ENCODE measurements at regions not wholly inside any gene's neighbourhood (a gene's known extent, or its start where the extent isn't known, plus 50 kb on each side); places are given as distances from the start of the nearest gene placed in this dataset.

DNA sequence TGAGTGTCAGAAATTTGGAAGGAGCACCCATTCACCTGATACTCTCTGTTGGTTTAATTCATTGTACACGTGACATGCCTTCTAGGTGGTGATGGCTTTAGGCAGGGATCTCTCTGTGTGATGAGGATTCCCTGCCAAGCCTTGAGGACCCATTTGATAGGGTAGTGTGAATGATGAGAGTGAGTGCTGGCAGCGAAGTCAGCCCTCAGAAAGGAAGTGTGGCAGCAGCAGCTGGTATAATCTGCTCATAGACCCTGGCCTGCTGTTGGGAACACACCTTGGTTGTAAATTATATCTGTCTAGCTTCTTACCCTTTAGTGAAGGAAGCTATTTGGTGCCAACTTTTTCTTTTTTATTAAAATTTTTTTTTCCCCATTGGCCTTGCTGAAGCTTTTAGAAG, 164.5 kb downstream of the HAUS1 start:
- DNase-seq, result no peak

DNA sequence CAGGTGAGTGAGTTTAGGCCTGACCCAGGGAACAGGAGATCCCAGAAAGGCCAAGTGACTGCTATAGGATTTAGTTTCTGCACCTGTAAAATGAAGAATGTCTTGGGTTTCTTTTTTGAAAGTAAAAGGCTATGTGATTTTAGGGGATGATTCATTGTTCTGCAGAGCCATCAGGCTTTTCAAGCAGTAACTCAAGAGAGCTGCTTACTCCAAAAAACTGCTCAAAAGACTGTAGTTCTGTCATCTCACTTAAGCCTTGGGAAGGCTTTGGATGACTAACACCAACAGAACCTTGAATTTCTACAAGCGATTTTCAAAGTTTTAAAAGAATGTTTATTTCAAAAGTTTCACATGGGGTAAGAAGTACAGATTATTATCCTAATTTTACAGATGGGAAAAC, 165.1 kb downstream of the HAUS1 start:
- no peak for DNase-seq

DNA sequence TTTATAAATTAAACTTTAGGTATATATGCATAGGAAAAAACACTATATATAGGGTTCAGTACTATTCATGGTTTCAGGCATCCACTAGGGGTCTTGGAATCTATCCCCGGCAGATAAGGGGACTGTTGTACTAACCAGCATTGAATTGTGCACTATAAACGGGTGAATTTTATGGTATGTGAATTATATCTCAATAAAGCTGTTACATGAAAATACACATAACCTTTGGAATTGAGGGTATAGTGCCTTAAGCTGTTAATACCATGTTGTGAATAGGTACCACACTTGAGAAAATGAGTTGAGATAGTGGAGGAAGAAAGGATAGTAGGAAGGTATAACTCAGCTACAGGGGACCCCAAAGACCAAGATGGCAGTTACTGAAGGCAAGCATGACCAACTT, 167.3 kb downstream of the HAUS1 start:
- DNase-seq, result no peak

DNA sequence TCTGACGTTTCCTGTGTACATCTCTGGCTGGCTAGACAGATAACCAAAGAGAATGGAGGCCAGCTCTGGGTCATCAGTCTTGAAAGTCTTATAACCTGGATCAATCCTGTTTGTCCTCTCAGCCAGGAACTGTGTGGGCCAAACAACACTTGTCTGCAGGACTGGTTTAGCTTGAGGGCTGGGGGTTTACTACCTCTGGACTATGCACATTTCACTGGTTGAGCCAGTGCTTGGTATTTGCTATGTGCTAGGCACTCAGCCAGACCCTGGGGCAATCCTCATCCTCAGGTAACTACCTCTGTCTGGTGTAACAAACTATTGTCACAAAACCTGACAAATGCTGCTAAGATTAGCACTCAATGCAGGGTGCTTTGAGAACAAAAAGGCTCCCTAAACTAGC, 169.7 kb downstream of the HAUS1 start:
- no peak for DNase-seq

DNA sequence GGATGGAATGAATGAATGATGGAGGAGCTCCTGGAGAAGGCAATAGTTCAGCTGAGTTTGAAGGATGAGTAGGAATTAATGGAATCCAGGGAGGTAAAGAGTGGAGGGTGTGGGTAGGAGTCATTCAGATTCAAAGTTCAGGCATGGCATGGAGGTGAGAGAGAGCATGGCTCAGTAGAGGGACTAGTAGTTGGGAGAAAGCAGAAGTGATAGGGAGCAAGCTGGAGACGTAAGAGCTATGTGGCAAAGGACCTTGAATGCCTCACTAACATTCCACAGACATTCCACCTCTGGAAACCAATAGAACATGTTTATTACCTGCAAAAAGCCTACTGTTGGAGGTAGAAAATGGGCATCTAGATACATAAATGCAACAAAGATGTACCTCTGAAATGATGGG, 170.1 kb downstream of the HAUS1 start:
- DNase-seq, result no peak

DNA sequence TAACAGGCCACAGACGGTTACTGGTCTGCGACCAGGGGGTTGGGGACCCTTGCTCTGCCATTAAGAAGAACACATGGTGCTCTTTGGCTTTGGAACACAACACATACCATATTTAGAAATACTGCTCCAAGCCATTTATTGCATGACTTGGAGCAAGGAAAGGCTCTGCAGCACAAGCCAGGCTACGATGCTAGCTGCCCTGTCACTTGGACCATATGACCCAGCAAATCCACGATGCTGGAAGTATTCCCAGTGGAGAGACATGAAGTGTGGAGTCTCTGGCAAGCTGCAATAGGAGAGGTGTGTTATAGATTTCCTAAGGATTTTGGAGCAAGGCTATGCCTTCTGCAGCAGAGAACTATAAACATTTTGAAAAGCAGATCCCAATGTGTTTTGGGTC, 171.2 kb downstream of the HAUS1 start:
- no peak for DNase-seq

DNA sequence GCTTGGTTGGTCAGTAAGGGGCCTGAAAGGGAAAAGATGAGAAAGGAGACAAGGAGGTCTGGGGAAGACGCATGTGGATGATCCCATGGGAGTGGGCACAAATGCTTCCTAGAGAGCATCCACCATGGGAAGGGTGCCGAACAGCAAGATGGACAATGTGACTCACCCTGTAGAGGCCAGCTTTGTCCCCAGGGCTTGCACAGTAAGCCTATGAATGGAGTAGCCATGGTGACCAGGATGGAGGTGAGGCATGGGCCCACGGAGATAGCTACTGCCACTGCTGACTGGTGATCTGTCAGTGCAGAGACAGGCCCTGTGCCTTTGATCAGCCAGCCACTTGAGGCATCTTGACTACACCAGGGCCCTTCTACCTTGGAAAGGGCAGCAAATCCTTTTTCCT, 172.6 kb downstream of the HAUS1 start:
- DNase-seq, result no peak

DNA sequence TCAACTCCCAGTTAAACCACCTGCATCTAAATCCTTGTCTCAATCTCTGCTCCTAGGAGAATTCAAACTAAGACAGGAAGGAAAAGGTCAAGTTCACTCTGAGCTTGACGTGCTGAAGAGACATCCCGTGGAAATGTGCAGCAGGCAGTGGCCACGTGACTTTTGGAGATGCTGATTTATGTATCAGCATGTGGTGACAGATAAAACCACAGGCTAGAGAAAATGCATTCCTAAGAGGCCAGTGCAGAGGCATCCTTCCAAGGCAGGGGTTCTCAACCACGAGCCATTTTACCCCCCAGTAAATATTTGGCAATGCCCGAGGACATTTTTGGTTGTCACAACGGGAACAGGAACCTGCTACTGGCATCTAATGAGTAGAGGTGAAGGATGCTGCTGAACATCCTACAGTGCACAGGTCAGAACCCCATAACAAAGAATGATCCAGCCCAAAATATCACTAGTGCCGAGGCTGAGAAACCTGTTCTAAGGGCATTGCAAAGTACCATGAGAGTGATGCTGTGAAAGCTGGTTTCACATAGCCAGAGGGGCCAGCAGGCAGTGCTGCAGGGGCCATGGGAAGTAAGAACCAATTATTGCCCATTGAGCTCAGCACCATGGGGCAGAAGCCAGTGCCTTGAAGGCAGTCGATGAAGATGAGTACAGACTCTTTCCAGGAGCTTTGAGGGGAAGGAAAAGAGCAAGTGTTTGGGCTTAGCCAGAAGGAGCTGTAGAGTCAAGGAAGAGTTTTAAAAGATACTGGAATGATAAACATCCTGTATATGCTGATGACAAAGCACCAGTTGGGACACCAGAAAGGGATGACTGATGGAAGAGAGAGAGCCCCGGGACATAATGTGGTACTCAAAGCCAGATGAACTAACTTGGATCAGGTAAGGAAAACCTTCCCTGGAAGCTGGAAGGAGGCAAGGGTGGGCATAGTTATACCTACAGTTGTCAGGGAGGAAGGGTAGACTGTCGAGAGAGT, 174.6 kb downstream of the HAUS1 start:
- DNase-seq, result no peak

DNA sequence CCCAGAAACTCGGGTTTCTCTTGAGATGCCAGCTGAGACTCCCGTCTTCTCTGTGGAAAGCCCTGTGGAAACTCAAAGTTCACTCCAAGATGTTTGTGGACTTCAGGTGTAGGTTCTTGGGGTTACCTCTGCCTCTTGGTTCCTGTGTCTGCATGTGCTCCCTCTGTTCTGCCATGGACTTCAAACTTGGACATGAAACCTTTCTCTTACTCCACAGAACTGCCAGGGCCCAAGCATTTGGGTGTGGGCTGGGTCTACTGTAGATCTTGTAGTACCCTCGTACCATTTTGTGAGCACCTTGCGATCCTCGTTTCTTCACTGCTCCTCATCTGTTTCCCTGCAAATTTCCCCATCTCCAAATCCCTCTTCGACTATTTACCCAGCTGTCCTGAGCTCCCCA, 175.5 kb downstream of the HAUS1 start:
- DNase-seq, result no peak

DNA sequence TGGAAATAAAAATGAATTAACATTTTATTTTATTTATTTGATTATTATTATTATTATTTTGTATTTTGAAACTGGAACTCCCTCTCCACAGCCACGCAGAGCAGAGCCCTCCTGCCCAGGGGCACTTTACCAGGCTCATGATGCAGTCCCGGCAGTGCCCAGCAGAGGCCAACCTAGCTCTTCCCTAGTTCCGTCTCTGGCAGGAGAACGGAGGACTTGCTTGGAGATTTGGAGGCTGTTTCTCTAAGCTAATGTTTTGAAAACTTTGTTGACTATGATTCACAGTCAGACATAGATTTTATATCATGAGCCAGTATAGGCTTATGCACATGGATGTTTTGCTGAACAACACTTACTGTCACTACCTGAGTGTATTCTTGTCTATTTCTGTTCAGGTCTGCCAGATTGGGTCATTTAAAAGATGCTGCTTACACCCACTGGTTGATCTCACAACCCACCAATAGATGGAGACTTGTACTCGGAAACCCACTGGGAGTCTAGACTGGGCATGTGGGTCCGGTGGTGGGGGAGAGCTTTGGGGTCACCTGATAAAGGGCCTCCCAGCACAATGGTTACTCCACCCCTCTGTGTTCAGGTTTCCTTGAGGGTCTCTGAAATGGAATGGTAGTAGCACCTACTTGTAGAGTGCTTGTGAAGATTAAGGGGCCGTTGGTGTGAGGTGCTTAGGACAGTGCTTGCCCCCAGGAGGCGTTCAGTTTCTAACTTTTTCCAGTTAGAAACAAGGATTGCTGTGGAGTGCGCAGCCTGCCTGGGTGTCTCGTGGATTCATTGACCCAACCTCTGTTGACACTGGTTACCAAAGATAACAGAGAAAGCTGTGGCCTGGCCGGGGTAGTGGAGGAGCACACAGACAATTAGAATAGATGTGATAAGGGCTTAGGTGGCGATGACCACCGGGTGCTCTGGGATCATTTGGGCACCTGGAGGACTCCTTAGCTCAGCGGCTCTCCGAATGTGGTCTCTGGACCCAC, 177.3 kb downstream of the HAUS1 start:
- DNase-seq, result peak; percentile 84

DNA sequence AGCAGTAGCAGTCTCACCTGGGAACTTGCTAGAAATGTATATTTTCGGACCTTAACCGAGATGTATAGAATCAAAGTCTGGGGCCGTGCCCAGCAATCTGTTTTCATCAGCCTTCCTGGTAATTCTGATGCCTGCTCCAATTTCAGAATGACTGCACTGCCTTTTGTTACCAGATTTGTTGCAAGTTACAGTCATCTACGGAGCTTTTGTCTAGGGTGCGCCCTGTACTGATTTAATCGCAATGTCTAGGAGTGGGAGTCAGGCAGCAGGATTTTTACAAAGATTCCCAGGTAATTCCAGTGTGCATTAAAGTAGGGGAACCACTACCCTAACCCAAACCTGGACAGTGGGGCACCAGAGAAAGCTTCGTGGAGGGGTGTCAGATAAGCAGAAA, 178.0 kb downstream of the HAUS1 start:
- no peak for DNase-seq

DNA sequence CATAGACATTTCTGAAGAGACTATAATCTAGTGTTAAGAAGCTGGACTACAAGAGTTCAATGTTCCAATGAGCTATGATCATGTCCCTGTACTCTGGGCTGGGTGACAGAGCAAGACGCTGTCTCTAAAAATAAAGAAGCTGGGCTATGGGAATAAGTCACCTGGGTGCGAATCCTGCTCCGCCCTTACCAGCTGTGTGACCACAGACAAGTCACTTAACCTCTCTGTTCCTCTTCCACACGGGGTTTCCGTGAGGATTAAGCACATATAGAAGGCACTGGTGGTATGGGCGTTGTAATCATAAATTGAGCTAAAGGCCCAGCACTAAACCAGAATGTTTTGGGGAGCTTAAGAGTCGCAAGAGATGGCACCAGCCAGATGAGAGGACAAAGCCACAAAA, 178.5 kb downstream of the HAUS1 start:
- DNase-seq, result no peak

DNA sequence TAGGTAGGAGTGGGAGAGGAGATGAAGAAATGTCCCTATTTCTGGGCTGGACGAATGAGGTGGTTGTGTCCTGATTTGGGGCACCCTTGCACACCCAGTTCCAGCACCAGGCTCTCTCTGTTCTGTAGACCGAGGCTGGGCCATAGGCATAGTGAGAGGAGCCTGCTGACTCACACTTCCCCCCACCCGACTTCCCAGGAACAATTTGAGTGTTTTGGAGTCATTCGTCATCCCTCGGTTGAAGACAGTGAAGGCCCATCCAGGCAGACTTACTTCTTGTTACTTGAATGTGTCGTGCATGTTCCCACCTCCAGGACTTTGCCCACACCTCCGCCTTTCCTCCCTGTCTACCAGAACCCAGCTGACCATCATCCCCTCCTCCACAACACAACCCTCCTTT, 179.1 kb downstream of the HAUS1 start:
- DNase-seq, result no peak

DNA sequence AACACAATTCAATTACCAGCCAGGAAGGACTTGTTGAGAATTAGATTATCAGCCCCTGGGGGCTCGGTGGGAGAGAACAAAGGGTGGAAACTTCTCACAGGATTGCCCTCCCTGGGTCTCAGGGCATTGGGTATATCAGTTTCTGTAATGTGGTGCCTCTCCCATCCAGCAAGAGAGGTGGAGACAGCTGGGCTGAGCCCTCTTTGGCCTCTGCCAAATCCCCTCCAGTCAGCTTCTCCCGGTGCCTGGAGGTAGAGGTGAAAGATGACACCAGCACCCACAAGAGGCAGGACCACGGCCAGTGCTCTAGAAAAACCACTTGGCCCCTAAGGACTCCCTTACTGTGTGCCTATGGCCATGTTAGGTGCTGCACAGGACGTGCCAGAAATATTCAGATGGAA, 179.7 kb downstream of the HAUS1 start:
- DNase-seq, result no peak

DNA sequence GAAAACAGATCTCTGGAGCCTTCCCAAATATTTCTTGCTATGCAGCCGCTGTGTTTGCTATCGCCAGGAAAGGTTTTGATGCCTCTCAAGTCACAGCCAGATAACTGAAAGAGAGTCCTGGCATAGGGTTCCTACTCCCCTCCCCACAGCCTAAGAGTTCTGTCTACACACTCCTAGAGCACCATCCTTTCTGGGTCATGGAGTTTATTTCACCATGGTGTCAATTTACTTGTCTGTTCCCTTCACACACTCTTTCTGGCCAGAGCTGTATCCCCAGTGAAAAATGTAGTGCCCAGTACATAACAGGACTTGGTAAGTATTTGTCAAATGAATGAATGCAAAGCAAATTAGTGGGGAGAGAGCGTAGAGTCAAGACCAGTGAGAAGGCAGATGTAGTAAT, 185.3 kb downstream of the HAUS1 start:
- DNase-seq, result no peak

DNA sequence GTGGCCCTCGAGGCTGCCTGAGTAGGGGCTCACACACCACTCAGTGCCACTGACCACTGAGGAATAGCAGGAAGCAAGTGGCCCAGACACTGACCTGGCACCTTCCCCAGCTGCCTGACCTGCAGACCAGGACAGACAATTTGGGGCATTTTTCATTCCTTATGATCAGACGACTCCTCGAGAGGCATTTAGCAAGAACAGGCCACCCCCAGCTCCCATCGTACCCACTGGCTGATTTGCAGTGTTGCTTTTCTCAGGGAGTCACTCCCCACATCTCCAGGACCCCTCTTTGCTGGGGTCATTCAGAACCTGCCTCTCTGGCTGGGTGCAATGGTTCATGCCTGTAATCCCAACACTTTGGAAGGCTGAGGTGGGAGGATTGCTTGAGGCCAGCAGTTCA, 185.7 kb downstream of the HAUS1 start:
- DNase-seq, result no peak

DNA sequence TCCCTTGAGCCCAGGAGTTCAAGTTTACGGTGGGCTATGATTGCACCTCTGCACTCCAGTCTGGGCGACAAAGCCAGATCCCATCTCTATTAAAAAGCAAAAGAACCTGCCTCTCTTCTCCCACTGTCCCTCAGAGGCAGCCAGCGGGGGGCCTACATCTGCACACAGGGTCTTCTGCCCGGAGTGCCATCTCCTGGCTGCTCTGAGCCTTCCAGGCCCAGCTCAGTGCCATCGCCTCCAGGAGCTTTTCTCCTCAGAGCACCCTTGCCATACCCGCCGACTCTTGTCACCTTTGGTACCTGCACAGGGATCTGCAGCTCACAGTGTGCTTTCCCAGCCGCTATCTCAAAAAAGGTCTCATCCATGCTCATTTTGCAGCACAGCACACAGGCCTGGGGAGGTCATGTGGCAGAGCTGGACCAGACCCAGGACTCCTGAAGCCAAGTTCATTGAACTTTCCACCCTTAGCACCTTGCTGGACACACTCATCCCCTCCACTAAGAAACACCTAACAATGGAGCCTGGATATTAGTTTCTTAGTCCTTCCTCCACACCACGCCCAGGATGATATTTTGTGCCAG, 186.3 kb downstream of the HAUS1 start:
- no peak for DNase-seq

DNA sequence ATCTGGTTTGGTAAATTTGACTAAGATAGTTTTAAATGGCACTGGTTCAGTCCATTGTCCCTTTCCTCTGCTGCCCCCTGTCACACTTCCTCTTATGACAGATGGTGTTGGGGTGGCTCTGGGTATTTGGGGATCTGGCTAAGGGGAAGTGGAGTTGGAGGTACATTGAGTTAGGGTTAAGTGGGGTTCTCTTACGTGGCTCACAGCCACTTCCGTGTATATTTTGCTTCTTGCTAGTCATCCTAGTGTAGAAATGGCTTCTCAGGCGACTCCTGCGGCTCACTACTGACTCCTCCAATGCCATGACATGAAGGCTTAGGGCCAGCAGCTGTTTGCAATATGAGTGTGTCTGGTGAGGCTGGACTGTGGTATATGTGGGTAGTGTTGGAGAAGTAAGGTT, 187.0 kb downstream of the HAUS1 start:
- no peak for DNase-seq

DNA sequence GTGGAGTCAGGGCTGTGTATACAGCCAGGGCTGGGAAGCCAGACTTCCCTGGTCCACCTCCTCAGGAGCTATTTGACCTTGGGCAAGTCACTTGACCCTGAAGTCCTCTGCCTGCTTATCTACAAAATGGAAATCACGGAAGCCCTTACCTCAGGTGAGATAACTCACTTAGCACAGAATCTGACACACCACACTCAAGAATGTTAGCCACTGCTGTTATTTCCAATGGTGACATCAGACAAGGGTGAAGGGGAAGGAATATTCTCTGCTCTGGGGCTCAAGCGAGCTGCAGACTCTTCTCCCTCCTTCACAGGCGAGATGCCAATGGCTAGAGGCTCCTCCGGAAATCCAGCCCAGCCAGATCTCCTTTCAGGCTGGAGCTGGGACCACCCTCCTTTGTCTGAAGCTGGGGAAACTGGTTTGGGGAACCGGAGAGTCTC, 189.6 kb downstream of the HAUS1 start:
- DNase-seq, result peak; percentile 33

DNA sequence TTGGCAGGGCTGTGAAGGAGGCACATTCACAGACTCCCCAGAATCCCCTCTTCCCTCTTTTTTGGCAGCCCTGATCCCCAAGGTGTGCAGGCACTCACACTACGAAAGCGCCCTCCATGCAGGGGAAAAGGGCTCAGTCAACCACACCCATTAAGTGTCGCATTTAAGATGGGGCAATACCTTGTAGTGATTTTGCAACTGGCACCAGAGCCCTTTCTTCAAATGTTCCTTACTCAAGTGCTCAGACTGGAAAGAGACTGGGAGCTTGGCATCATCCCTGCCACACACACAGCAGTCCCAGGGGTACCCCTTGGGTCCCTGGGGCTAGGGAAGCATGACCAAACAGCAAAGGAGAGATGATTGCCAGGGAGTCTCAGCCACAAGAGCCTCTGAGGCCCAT, 190.1 kb downstream of the HAUS1 start:
- no peak for DNase-seq

DNA sequence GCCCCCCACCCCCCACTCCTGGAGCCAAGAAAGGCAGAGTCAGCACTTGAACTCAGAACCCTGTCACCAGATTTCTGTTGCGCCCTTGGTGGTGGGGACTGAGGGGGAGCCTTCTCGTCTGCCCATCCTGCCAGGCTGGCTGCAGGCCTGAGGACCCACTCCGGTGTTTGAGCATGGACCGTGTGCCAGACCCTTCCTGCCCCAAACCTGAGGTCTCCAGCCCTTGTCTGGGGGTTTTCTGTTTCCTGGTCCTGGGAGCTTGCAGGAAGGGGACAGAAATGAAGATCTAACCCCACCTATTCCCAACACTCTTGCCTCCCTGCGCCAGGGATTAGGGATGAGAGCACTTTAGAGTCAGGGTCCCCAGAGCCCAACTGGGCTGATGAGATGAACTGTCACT, 190.6 kb downstream of the HAUS1 start:
- no peak for DNase-seq

DNA sequence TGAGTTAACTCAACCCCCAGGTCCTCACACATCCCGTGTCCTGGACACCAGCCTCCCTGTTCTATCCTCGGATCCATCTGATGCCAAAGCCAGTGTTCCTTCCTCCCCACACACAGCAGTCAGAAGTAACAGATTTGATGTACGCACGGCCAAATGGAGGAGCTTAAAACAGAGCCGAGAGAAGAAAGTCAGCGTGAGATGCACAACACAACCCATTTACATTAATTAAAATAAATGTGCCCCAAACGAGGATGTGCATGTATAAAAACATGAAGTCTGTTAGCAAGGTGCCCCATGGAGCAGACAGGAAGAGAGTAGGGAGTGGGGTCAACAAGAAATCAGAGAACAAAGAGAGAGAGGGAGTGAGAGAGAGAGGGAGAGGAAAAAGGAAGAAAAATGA, 191.2 kb downstream of the HAUS1 start:
- no peak for DNase-seq

DNA sequence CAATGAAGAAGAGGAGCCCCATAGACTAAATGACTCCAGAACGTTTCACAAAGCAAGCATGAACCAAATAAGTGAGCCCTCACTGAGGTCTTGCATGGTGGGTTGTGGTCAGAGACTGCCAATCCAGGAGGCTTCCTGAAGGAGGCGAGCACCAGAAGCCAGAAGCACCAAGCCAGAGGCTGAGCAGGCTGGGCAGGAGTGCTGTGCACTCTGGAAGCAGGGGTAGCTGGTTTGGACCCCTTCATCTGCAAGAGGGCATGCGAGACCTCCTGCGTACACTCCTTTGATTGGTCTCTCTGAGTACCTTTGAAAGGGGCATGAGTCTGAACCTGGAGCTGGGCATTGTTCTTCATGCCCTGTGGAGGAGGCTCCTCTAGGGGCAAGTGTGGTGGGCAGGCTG, 192.5 kb downstream of the HAUS1 start:
- no peak for DNase-seq

All from right hindlimb (tissue), 1 donor.